Liver (tissue), 8 donors: ENCODE measurements at regions not wholly inside any gene's neighbourhood (a gene's known extent, or its start where the extent isn't known, plus 50 kb on each side); places are given as distances from the start of the nearest gene placed in this dataset.

ENCODE experiments used
- DNase-seq: peaks from one replicate; pipeline ENCODE4 v3.0.0-alpha.2; 2017; ENCODE audit warnings: low spot score
- H3K27ac ChIP-seq, 2 donors: one replicate each; pipeline ENCODE4 v1.7.0; 2013; ENCODE audit warnings: inconsistent platforms in 2 of 2, low read length in 2 of 2, control low read depth in 1 of 2, low read depth in 1 of 2, mild to moderate bottlenecking in 1 of 2
- H3K27me3 ChIP-seq, 4 donors: one replicate each; pipeline versions ENCODE4 v1.6.1 to v1.7.0; 2013; ENCODE audit warnings: low read length in 3 of 4, inconsistent platforms in 1 of 4, mild to moderate bottlenecking in 1 of 4, moderate library complexity in 1 of 4; ENCODE audit not compliant: control insufficient read depth in 4 of 4, insufficient read depth in 4 of 4
- H3K36me3 ChIP-seq, 4 donors: one replicate each; pipeline versions ENCODE4 v1.6.1 to v1.7.0; 2013; ENCODE audit warnings: low read length in 3 of 4, mild to moderate bottlenecking in 3 of 4, low read depth in 1 of 4, moderate library complexity in 1 of 4; ENCODE audit not compliant: control insufficient read depth in 4 of 4, insufficient read depth in 3 of 4
- H3K4me1 ChIP-seq, 4 donors: one replicate each; pipeline versions ENCODE4 v1.6.1 to v1.7.0; 2013; ENCODE audit warnings: low read length in 3 of 4, mild to moderate bottlenecking in 3 of 4, moderate library complexity in 1 of 4; ENCODE audit not compliant: control insufficient read depth in 4 of 4, insufficient read depth in 4 of 4
- H3K4me3 ChIP-seq, 3 donors: one replicate each; pipeline versions ENCODE4 v1.6.1 to v1.7.0; 2013; ENCODE audit warnings: low read length in 3 of 3, control low read depth in 1 of 3, low read depth in 1 of 3, mild to moderate bottlenecking in 1 of 3
- H3K9ac ChIP-seq, 2 donors: one replicate each; pipeline ENCODE4 v1.7.0; 2013; ENCODE audit warnings: low read length in 2 of 2, mild to moderate bottlenecking in 2 of 2, moderate library complexity in 2 of 2, control low read depth in 1 of 2, low read depth in 1 of 2
- H3K9me3 ChIP-seq, 4 donors: one replicate each; pipeline versions ENCODE4 v1.6.1 to v1.7.0; 2013; ENCODE audit warnings: low read length in 3 of 4; ENCODE audit not compliant: control insufficient read depth in 4 of 4
- ATF3 ChIP-seq: IDR thresholded peaks from 2 replicates; pipeline ENCODE4 v1.6.1; 2016; ENCODE audit warnings: antibody characterized with exemption
- CTCF ChIP-seq: fragments of 150-350 bp; IDR thresholded peaks from 2 replicates; pipeline ENCODE4 v1.5.1; 2017; ENCODE audit warnings: improper control_type of control experiment, low read depth, low read length; ENCODE audit not compliant: missing input control
- EGR1 ChIP-seq, 2 donors: IDR thresholded peaks; 2 replicates each; pipeline ENCODE4 v1.6.1; 2016 to 2018; ENCODE audit warnings: antibody characterized with exemption in 2 of 2, low read depth in 2 of 2
- FOXA1 ChIP-seq: IDR thresholded peaks from 2 replicates; pipeline ENCODE4 v1.6.1; 2016; ENCODE audit warnings: antibody characterized with exemption
- FOXA2 ChIP-seq: IDR thresholded peaks from 2 replicates; pipeline ENCODE4 v1.6.1; 2016; ENCODE audit warnings: antibody characterized with exemption
- GABPA ChIP-seq, 2 donors: IDR thresholded peaks in 1 of 2; conservative IDR thresholded peaks in 1 of 2; 2 replicates each; pipeline ENCODE4 v1.6.1; 2016; ENCODE audit warnings: antibody characterized with exemption in 2 of 2, mild to moderate bottlenecking in 1 of 2, moderate library complexity in 1 of 2
- HNF4G ChIP-seq: IDR thresholded peaks from 2 replicates; pipeline ENCODE4 v1.6.1; 2016; ENCODE audit warnings: antibody characterized with exemption
- JUND ChIP-seq, 2 donors: IDR thresholded peaks; 2 replicates each; pipeline ENCODE4 v1.6.1; 2016; ENCODE audit warnings: antibody characterized with exemption in 2 of 2
- NR2F2 ChIP-seq: IDR thresholded peaks from 2 replicates; pipeline ENCODE4 v1.6.1; 2016; ENCODE audit warnings: antibody characterized with exemption
- RAD21 ChIP-seq, 2 donors: IDR thresholded peaks; 2 replicates each; pipeline ENCODE4 v1.6.1; 2016; ENCODE audit warnings: antibody characterized with exemption in 2 of 2, mild to moderate bottlenecking in 2 of 2
- REST ChIP-seq: IDR thresholded peaks from 2 replicates; pipeline ENCODE4 v1.6.1; 2016; ENCODE audit warnings: antibody characterized with exemption, mild to moderate bottlenecking
- RXRA ChIP-seq, 2 donors: IDR thresholded peaks; 2 replicates each; pipeline ENCODE4 v1.6.1; 2017 to 2018; ENCODE audit warnings: antibody characterized with exemption in 2 of 2, mild to moderate bottlenecking in 1 of 2
- TAF1 ChIP-seq: conservative IDR thresholded peaks from 2 replicates; pipeline ENCODE4 v1.6.1; 2016; ENCODE audit warnings: antibody characterized with exemption, mild to moderate bottlenecking
- WGBS: extraction: QIAGEN DNeasy Blood & Tissue Kit; methylation state at CpG from one replicate; pipeline ENCODE4 v1.1.7; 2013; 5-methylcytosine and 5-hydroxymethylcytosine counted together
- TF ChIP-seq, protein P1 (sequence below): IDR thresholded peaks from 2 replicates; pipeline ENCODE4 v1.6.1; 2016; ENCODE audit warnings: antibody characterized with exemption
- TF ChIP-seq, protein P2 (sequence below): IDR thresholded peaks from 2 replicates; pipeline ENCODE4 v1.6.1; 2016; ENCODE audit warnings: antibody characterized with exemption
- donor health status: healthy.
- donor health status: healthy.
- donor health status: healthy.
- donor health status: healthy.
- donor health status: healthy.

DNA sequence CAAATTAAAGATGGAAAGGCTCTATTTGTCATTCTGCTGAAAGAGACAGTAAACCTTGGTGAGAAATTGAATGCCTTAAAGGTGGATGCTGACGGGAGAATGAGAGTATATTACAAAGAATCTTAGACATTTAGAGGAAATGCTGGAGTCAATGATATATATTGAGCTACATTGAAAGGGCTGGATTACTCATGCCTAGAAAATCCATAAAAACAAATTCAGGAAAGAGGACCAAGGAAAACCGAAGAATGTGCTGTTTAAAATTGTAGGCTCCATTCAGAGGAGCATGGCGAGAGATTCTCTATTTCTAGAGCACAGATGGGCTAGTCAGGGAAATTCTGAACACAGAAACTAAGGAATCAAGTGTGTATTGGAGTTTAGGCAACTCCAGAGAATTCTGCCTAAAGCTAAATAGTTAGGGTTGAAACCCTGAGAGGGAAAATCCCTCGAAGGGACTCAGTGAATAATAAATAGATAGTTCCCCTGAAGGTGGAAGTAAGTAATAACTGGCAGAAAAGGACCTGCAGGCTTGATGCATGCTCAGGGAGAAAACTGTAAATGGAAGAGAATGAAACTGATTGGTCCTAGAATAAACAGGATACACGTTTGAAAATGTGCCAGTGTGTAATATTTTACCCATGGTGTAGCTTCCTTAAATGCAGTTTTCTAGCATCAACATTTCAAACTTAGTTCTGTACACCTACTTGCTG is 1532.4 kb upstream of the TENM3 start:
- 59% methylated on average over 5 of the region's 5 CpGs for WGBS

More for the DNA sequence above, 1532.4 kb upstream of the TENM3 start:
- Histone ChIP-seq H3K36me3 (no peaks in the 10 kb centered on the region), H3K9ac (no peak overlapping the region), H3K27me3 (no peaks in the 10 kb centered on the region), H3K4me3 (no peak overlapping the region), H3K27ac (no peak overlapping the region), H3K9me3 (peaks cover 0 to 6% (median 0%) of the 10 kb centered on the region in 4 donors), H3K4me1 (no peaks in the 10 kb centered on the region)
- TF ChIP-seq, protein P1, sequence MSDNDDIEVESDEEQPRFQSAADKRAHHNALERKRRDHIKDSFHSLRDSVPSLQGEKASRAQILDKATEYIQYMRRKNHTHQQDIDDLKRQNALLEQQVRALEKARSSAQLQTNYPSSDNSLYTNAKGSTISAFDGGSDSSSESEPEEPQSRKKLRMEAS: no peak
- TF ChIP-seq ATF3: no peak
- no peak for TF ChIP-seq FOXA2
- TF ChIP-seq EGR1 (IDR thresholded peaks at IDR 0.05; ENCODE audit: low read depth in 2 of 2): no peak
- no peak for TF ChIP-seq JUND (IDR thresholded peaks at IDR 0.05)
- TF ChIP-seq NR2F2: no peak
- no peak for TF ChIP-seq TAF1
- TF ChIP-seq GABPA (IDR thresholded peaks at IDR 0.05 in 1 of 2, conservative IDR thresholded peaks at IDR 0.05 in 1 of 2): no peak
- no peak for TF ChIP-seq REST
- TF ChIP-seq HNF4G: no peak
- TF ChIP-seq, protein P2, sequence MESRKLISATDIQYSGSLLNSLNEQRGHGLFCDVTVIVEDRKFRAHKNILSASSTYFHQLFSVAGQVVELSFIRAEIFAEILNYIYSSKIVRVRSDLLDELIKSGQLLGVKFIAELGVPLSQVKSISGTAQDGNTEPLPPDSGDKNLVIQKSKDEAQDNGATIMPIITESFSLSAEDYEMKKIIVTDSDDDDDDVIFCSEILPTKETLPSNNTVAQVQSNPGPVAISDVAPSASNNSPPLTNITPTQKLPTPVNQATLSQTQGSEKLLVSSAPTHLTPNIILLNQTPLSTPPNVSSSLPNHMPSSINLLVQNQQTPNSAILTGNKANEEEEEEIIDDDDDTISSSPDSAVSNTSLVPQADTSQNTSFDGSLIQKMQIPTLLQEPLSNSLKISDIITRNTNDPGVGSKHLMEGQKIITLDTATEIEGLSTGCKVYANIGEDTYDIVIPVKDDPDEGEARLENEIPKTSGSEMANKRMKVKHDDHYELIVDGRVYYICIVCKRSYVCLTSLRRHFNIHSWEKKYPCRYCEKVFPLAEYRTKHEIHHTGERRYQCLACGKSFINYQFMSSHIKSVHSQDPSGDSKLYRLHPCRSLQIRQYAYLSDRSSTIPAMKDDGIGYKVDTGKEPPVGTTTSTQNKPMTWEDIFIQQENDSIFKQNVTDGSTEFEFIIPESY: no peak
- TF ChIP-seq FOXA1: no peak
- TF ChIP-seq RAD21 (IDR thresholded peaks at IDR 0.05): no peak
- TF ChIP-seq CTCF: no peak
- TF ChIP-seq RXRA (IDR thresholded peaks at IDR 0.05): no peak
- DNase-seq: no peak
